Inflammatory macrophage treated with lipopolysaccharide for 1 hour (primary cell): ENCODE measurements at regions not wholly inside any gene's neighbourhood (a gene's known extent, or its start where the extent isn't known, plus 50 kb on each side); places are given as distances from the start of the nearest gene placed in this dataset.
A peak's percentile ranks its signal among the peaks of the same experiment; 100 is the strongest.
"Not testable (repeated sequence)": the region's sequence is repeated elsewhere in the genome, so short reads cannot be mapped to it uniquely, and the experiment has no call there.

Experiments
- DNase-seq, 2 donors: peaks; one replicate each; pipeline ENCODE4 v3.0.0-alpha.2; 2020 to 2022

DNA sequence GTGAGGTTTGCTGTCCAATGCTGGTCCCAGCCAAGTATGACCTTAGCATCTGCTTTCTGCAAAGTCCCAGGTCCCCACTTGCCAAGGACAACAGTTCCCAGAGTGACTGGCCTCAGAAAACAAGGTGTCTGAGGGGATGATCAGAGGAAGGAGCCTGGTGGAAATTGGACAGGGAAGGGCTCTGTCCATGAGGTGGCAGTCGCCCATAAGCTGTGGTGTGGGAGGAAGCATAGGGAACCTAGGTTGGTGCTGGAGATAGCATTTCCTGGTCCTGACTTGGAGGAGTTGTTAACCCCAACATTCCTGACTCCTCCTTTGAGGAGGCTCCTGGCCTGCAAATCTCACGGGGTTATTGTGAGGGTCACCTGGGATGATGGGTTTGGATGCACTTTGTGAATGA is 77.8 kb downstream of the LIMS4 start:
- not testable (repeated sequence) for DNase-seq

DNA sequence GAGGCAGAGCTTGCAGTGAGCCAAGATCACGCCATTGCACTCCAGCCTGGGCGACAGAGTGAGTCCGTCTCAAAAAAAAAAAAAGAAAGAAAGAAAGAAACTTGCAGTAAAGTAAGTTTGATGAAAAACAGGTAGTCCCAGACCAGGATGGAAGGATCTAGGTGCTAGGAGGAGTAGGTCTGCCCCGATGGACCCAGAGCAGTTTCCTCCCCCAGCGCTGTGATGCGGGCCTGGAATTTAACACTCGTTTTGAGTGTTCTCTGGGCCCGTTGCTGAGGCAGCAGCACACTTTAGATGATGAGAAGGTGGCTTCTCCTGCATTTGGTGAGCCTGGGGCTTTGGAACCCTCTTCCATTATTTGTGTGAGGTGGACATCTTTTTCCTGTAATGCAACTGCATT is 80.2 kb downstream of the LIMS4 start:
- not testable (repeated sequence) for DNase-seq

DNA sequence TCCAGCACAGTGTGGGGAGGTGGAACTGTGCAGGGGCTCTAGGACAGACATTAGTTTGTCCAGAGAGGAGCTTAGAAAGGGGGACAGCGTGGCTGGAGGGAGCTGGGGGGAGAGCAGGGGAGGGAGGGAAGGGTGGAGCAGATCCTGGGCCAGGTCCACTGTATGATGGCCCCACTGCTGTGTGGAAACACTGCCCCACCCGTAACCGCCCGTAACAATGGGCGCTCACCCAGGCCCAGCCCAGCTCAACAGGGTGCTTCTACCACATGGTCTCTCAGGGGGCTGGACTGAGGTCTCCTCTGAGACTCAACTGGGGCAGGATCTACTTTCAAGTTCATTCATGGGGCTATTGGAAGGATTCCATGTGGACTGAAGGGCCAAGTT is 81.6 kb downstream of the LIMS4 start:
- DNase-seq, result not testable (repeated sequence)

DNA sequence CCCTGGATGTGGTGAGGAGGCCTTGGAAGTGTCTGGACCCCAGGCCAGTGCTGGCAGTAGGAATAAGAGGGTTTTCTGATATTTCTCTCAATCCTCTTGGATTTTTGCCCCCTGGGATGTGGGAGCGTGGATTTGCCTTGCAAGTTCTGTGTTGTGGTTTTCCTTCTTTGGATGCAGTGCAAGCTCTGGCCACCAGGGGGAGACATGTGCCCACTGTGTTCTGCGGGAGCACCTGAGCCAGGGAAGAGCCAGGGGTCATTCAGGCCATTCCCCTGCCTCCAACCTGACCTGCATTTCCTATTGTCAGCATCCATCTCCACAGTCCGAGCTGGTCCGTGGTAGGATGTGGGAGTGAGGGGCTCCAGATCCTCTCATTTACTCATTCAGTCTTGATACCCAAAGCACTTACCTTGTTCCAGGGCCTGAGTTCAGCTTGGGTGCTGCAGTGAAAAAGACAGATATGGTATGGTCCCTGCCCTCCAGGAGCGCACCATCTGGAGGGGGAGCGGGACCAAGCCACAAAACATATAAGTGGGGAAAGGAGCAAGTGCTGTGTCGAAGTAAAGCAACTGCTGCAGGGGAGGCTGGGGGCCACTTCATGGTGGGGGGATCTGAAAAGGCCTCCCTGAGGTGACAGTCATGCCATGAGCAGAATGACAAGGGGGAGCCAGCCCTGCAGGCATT is 82.1 kb downstream of the LIMS4 start:
- peak in 1 of 2 donors; percentile 0 for DNase-seq

DNA sequence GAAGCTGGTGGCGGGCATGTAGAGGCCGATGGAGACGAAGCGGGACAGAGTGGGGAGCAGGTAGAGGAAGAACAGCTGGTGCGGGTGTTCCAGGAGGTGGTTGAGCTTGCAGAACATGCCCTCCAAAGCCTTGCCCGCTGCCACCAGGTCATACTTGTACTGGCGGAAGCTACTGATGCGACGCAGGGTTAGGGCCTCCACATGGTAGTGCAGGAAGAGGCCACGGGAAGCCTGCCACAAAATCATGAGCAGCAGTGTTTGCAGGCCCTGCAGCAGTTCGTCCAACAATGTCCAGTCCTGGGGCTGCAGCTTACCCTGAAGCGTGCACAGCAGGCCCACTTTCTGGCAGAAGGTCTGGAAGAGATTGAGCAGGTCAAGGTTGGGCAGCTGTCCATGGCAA is 85.6 kb downstream of the LIMS4 start:
- not testable (repeated sequence) for DNase-seq

DNA sequence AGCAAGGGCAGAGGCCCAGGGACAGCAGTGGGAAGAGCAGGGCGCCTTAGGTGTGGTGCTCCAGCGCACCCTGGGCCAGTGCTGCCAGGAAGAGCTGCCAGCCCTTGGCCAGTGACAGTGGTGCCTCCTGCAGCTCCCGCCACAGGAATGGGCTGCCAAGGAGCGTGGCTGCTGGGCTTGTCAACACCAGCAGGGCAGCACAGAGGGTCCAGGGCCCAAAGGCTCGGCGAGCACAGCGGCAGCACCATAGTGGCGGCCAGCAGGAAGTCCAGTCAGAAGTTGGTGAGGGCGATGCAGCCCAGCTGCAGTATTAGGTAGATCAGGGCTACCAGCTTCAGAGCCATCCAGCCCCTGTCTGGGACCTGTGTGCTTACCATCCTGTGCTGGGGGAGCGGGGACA is 86.1 kb downstream of the LIMS4 start:
- not testable (repeated sequence) for DNase-seq

DNA sequence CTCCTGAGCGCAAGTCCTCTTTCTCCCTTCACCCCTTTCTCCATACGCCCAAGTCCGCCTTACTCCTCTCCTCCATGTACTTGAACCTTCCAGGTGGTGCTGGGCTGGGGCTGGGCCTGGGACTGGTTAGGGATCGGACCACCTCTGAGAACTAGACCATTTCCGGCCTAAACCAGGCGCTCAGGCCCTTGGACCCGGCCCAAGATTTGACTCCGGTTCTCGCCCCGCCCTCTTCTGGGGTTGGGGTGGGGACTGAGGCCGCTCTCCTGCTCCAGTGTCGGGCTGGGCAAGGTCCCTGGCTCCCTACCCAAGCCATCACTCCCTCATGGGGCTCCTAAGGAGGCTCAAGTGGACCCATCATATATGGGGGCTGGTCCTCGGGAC is 87.9 kb downstream of the LIMS4 start:
- DNase-seq, result not testable (repeated sequence)

DNA sequence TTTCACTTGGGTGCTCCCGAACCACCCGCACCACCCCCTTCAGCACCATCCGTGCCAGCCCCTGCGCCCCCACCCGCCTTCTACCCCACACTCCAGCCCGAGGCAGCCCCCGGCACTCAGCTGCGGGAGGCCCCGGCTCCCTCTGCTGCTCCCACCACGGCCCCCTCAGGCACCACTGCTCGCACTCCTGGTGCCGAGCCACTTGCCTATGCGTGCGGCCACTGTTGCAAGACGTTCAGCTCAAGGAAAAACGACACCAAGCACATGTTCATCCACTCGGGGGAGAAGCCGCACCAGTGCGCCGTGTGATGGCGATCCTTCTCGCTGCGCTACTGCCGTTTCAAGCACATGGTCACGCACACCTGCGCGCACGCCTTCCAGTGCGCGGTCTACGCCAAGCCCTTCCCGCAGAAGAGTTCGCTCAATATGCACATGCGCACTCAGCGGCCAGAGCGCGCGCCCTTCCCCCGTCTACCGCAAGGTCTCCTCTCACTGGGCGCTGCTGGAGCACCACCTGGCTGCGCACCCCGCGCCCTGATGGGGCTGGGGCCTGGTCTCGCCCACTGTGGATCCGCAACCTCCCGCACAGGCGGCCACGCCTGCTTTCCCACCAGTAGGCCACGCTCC is 88.4 kb downstream of the LIMS4 start:
- DNase-seq, result not testable (repeated sequence)

DNA sequence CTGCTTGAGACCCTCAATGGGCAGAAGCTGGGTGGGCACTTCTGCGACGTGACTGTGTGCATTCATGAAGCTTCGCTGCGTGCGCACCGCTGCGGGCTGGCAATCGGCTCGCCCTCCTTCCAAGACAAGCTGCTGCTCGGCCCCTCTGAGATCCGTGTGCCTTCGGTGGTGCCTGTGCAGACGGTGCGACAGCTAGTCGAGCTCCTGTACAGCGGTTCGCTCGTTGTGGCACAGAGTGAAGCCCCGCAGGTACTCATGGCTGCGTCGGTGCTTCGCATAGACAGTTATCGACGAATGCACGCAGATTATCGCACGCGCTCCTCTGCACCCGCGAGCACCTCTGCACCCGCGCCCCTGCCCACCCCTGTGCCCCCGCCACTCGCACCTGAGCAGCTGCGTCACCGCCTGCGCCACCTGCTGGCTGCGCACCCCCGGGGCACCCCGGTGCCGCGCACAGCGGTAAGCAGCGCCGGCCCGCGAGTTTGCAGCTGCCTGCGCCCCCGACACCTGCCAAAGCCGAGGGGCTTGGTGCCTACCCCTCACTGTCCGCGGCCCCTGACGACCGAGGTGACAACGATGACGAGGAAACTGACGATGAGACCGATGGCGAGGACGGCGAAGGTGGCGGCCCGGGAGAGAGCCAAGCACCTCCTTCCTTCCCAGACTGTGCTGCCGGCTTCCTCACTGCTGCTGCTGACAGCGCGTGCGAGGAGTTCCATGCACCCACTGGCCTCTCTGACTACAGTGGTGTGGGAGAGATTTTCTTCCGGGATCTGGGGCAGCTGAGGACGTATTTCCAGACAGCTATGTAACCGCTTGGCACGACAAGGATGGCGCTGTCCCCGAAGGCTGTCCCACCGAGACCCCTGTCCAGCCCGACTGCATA is 89.2 kb downstream of the LIMS4 start:
- not testable (repeated sequence) for DNase-seq

DNA sequence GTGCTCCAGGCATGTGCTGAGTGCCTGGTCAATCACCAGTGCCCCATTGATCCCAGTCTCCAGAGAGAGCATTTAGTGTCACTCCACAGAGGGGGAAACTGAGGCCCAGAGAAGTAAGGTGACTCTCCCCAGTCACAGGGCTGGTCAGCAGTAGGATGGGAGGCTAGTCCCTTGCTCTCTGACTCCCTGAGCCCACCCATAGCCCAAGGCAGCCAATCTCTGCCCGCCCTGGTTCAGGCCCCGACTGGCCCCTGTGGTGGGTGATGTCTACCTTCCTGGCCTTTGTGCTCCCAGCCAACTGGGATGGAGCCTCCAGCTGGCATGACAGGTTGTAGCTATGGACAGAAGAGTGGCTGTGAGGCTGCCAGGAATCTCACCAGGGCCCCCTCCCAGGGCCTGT is 99.1 kb downstream of the LIMS4 start:
- DNase-seq, result not testable (repeated sequence)

DNA sequence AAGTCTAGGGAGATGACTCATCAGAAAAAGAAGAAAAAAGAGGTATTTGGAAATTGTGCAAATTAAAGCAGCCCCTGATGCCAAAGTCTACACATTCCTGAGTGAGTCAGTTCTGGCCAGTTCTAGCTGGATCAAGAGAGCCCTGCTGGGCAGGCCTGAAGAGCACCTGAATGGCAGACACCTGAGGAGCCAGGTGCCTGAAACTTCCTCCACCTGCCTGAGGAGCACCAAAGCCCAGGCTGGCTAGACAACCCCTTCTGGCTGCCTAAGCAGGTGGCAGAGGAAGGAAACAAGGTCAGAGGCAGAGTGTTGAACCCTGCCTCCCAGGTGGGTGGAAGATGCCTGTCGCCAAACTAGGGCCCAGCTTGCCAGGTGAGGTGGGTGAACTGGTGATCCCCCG is 101.0 kb downstream of the LIMS4 start:
- not testable (repeated sequence) for DNase-seq

DNA sequence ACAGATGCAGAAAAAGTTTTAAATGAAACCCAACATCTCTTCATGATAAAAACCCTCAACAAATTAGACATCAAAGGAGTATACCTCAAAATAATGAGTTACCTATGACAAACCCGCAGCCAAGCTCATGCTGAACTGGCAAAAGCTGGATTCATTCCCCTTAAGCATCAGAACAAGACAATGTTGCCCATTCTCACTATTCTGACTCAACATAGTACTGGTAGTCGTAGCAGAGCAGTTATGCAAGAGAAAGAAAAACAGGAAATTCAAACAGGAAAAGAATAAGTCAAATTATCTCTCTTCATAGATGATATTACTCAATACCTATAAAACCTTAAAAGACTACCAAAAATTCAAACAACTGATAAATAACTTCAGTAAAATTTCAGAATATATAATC is 115.0 kb downstream of the LIMS4 start:
- DNase-seq, result not testable (repeated sequence)

DNA sequence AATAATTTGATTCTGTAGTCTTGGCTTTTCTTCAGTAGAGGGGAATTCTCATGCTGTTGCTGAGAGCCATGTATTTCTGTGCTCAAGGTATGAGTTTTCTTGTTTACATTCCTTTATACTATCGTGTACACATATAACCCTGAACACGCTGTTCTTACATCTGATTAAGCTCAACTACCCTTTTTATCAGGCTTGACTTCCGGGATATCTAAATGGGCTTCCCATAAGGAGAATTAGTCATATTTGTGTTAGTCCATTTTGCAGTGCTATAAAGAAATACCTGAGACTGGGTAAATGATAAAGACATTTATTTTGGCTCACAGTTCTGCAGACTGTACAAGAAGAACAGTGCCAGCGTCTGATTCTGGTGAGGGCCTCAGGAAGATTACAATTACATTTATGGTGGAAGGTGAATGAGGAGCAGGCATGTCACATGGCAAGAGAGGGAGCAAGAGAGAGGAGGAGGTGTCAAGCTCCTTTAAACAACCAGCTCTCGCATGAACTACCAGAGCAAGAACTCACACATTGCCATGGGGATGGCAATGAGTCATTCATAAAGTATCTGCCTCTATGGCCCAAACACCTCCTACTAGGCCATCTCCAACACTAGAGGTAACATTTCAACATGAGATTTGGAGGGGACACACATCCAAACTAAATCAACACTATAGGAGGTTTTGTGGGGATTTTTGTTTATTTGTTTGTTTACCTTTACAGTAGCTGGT is 118.2 kb downstream of the LIMS4 start:
- not testable (repeated sequence) for DNase-seq

DNA sequence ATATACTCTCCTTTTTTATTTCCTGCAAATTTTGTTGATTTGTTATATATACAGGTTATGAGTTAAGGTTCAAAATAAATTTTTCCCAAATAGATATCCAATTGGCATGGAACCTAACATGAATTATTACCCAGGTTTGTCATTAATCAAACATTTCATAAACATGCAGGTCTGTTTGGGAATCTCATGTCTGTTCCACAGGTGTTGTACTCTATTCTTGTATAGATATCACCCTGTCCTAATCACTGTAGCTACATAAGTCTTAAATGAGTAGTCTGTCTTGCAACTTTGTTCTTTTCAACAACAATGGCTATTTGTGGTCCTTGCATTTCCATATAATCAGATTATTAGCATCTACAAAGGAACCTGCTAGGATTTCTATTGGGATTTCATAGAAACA is 121.9 kb downstream of the LIMS4 start:
- DNase-seq, result not testable (repeated sequence)

DNA sequence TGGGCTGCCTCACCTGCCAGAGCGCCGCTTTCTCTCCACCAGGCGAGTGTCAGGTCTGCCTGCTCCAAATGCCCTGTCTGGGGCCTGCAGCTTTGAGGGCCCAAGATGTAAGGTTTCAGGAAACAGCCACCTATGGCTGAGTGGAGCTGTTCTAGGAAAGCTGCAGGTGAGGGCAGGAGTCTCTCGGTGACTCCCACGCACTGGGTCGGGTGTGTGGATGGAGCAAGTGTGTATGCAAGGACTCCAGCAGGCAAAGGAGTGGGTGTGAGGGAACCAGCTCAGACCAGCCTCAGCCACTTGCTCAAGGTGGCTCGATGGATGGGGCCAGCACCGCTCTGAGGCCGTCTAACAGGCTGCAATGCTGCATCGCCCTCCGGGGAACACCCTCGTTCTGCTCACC is 123.7 kb downstream of the LIMS4 start:
- not testable (repeated sequence) for DNase-seq

DNA sequence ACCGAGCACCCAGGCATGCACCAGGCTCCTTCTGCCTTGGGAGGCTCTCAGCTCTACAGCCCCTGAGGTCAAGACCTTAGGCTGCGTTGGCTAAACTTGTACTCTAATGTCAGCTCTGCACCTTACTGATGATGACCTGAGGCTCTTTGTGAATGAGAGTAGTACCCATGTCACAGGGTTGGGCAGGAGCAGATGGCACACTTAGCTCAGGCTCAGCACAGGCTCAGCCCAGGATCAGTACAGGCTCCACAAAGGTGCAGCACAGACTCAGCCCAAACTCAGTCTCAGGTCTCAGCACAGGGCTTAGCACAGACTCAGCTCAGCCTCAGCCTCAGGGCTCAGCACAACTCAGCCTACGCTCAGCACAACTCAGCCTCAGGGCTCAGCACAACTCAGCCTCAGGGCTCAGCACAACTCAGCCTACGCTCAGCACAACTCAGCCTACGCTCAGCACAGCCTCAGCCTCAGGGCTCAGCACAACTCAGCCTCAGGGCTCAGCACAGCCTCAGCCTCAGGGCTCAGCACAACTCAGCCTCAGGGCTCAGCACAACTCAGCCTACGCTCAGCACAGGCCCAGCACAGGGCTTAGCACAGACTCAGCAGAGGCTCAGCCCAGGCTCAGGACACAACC is 128.1 kb downstream of the LIMS4 start:
- DNase-seq, result not testable (repeated sequence)

DNA sequence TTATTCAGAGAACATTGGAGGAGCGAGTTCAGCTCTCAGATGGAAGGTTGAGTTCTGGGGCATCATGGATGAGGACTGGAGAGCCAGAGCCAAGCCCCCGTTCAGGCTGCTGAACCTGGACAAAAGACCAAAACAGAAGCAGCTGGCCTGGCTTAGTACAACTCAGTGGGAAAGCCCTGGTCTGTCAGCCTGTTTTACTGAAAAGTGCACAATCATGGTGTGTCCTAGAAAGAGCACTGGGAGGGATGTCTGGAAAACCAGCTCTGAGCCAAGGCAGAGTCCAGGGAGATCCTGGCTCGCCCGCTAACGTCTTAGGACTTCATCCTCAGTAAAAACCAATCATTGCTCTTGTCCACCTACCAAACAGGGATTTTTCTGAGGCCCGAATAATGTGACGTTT is 129.7 kb upstream of the MTLN start:
- not testable (repeated sequence) for DNase-seq

DNA sequence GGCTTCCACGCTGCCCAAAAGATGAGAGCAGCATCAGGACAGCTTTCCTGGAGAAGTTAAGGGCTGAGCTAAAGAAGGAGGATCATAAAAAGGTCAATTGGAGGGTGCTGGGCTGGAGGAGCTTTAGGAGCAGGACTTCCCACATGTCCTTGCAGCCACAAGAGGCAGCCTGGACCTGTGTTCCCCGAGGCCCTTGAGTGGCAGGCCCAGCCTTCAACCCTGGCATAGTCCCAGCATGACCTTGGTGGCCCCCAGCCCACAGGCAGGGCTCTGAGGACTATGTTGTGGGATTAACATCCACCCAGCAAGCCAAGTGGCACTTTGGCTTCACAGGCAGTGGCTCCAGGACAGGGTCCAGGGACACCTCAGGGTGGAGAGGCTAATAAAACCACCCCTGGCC is 126.8 kb upstream of the MTLN start:
- not testable (repeated sequence) for DNase-seq

DNA sequence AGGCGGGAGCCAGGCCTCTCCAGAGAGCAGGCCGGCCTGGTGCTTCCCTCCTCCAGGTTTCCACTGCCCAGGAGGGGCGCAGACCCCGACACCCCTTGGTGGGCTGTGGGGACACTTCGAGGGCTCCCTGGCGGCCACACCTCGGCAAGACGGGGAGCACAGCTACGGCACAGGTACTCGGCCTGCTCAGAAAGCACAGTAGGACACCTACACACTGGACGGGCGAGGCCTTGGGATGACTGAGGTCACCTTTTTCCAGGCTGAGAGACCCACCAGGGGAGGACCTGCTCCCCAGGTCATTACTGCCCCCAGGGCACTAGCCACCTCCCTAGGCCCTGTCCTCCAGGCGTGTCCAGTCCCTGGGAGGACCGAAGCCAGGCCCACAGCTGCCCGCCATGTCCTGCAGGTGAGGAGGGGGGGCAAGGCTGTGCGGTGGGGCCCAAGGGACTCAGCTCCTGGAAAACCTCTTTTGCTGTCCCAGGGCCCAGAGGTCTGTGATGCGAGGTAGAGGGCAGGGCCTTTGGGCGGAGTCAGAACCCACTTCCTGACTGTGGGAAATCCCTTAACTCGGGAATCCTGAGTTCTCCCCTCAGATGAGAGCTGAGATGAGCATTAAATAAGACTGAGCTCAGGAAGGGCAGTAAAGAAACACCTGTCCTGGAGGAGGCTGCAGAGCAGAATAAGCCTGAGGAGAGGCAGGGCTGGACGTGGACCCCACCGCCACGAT is 126.1 kb upstream of the MTLN start:
- not testable (repeated sequence) for DNase-seq

DNA sequence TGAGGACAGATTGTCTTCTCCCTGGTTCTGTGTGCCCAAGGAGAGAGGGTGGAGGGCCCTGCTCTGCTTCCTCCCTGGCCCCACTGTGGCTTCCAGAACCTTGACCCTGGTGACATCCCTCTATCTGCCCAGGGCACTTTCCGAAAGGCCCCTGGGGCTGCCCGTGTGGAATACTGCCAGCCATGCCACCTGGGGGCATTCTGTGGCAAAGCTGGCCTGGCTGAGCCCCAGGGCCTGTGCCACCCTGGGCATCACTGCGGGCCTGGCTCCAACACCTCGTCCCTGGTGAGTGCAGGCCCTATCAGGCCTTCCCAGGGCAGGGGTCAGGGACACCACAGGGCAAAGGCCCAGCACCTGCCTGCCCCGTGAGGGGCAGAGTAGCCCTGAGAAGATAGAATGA is 123.7 kb upstream of the MTLN start:
- not testable (repeated sequence) for DNase-seq

DNA sequence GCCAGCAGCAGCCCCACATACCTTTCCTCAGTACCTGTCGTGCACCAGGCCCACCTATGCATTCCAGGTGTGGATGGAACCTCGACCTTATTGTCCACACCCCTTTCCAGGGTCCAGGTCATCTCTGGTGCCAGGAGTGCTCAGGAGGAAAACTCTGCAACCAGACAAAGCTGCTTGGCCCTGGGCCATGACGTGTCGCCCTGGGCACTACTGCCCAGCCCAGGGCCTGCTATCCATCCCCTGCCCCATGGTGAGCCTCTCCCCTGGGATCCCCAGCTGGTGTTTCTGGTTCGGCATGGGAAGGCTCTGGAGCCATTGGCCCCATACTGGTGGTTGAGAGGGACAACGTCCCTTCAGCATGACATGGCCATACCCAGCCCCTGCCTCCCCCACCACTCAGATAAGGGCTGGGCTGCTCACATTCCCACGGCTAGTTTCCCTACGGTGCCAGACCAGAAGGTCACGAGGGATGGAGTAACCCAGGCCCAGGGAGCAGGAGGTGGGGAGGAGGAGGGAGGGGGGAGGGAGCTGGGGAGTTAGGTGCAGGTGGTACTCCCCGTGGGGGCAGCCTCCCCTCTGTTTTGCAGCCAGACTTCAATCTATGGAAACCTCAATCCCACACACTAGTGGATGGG is 123.2 kb upstream of the MTLN start:
- not testable (repeated sequence) for DNase-seq
